ENCODE measurements at regions not wholly inside any gene's neighbourhood (a gene's known extent, or its start where the extent isn't known, plus 50 kb on each side); places are given as distances from the start of the nearest gene placed in this dataset.

DNA sequence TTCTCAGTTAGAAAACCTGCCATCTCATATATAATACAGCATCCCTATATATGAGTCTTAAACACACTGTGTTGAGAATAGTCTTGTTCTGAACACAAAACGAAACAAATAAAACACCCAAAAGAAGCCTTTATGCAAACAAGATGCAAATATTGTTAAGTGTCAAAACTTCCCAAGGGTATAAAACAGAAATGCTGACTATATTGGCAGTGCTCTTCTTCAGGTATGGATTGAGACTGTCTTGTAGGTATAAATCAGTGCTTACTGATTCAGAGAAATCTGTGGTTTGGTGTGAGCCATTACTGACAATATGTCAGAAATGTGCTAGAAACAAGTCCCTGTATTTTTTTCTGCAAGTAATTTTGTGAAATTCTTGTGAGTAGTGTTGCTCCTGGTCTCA lies 82.8 kb upstream of the CTSO start:
- TF ChIP-seq, protein P1, sequence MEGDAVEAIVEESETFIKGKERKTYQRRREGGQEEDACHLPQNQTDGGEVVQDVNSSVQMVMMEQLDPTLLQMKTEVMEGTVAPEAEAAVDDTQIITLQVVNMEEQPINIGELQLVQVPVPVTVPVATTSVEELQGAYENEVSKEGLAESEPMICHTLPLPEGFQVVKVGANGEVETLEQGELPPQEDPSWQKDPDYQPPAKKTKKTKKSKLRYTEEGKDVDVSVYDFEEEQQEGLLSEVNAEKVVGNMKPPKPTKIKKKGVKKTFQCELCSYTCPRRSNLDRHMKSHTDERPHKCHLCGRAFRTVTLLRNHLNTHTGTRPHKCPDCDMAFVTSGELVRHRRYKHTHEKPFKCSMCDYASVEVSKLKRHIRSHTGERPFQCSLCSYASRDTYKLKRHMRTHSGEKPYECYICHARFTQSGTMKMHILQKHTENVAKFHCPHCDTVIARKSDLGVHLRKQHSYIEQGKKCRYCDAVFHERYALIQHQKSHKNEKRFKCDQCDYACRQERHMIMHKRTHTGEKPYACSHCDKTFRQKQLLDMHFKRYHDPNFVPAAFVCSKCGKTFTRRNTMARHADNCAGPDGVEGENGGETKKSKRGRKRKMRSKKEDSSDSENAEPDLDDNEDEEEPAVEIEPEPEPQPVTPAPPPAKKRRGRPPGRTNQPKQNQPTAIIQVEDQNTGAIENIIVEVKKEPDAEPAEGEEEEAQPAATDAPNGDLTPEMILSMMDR (conservative IDR thresholded peaks at IDR 0.05) = no peak
- TF ChIP-seq ZFX (IDR thresholded peaks at IDR 0.05) = no peak
